KMS-11 (cell line): ENCODE measurements at regions not wholly inside any gene's neighbourhood (a gene's known extent, or its start where the extent isn't known, plus 50 kb on each side); places are given as distances from the start of the nearest gene placed in this dataset.

ENCODE experiments used
- H2AFZ ChIP-seq: fragments of 200-600 bp; sonication (generic); 2 replicates; pipeline ENCODE4 v1.6.1; 2016; ENCODE audit warnings: antibody characterized with exemption, mixed run types, low read depth
- H3K27ac ChIP-seq: fragments of 200-600 bp; sonication (generic); 2 replicates; pipeline ENCODE4 v1.6.1; 2016; ENCODE audit warnings: mild to moderate bottlenecking, mixed run types
- H3K27me3 ChIP-seq: fragments of 200-600 bp; sonication (generic); 2 replicates; pipeline ENCODE4 v1.6.1; 2017; ENCODE audit warnings: mild to moderate bottlenecking, low read depth, mixed run types, moderate library complexity; ENCODE audit not compliant: insufficient read depth
- H3K36me3 ChIP-seq: fragments of 200-600 bp; sonication (generic); 2 replicates; pipeline ENCODE4 v1.6.1; 2017; ENCODE audit warnings: mild to moderate bottlenecking, mixed run types; ENCODE audit not compliant: insufficient read depth
- H3K4me1 ChIP-seq: fragments of 200-600 bp; sonication (generic); 2 replicates; pipeline ENCODE4 v1.6.1; 2016; ENCODE audit warnings: mild to moderate bottlenecking, low read depth, mixed run types; ENCODE audit not compliant: poor library complexity, severe bottlenecking
- H3K4me2 ChIP-seq: fragments of 200-600 bp; sonication (generic); 2 replicates; pipeline ENCODE4 v1.7.0; 2016; ENCODE audit warnings: mild to moderate bottlenecking, mixed run types
- H3K4me3 ChIP-seq: fragments of 200-600 bp; sonication (generic); IDR thresholded peaks from 2 replicates; pipeline ENCODE4 v1.6.1; 2017; ENCODE audit warnings: low read depth, low read length, mixed read lengths; ENCODE audit not compliant: insufficient read depth
- H3K79me2 ChIP-seq: fragments of 200-600 bp; sonication (generic); 2 replicates; pipeline ENCODE4 v1.6.1; 2016; ENCODE audit warnings: low read depth, mixed run types; ENCODE audit not compliant: insufficient read depth
- H3K9ac ChIP-seq: fragments of 200-600 bp; sonication (generic); 2 replicates; pipeline ENCODE4 v1.6.1; 2016; ENCODE audit warnings: mild to moderate bottlenecking, mixed run types
- H4K20me1 ChIP-seq: fragments of 200-600 bp; sonication (generic); 2 replicates; pipeline ENCODE4 v1.6.1; 2016; ENCODE audit warnings: mild to moderate bottlenecking, mixed run types; ENCODE audit not compliant: insufficient read depth
- CTCF ChIP-seq: fragments of 200-600 bp; sonication (generic); conservative IDR thresholded peaks from 2 replicates; pipeline ENCODE4 v1.6.1; 2017; ENCODE audit warnings: low read depth, mild to moderate bottlenecking, antibody characterized with exemption, low read length, moderate library complexity, mixed read lengths

GRCh38 chr6:24016286-24016685 is 109.7 kb upstream of the NRSN1 start:
- Histone ChIP-seq H3K79me2 (no peaks in the 10 kb centered on the region), H2AFZ (no peak overlapping the region), H3K36me3 (no peaks in the 10 kb centered on the region), H3K27me3 (no peaks in the 10 kb centered on the region), H4K20me1 (no peaks in the 10 kb centered on the region), H3K27ac (no peak overlapping the region), H3K4me2 (no peak overlapping the region), H3K4me3 (no peak overlapping the region), H3K4me1 (no peaks in the 10 kb centered on the region), H3K9ac (no peak overlapping the region)
- TF ChIP-seq CTCF, result no peak

- no peak for TF ChIP-seq CTCF
- H3K27ac ChIP-seq, result no peak overlapping the region
- no peaks in the 10 kb centered on the region for H3K27me3 ChIP-seq
- H3K36me3 ChIP-seq, result no peaks in the 10 kb centered on the region
- H3K4me3 ChIP-seq, result no peak overlapping the region
- H3K4me1 ChIP-seq, result no peaks in the 10 kb centered on the region
- no peaks in the 10 kb centered on the region for H3K79me2 ChIP-seq
- H4K20me1 ChIP-seq, result no peaks in the 10 kb centered on the region
- H3K4me2 ChIP-seq, result no peak overlapping the region
- no peak overlapping the region for H3K9ac ChIP-seq
- no peak overlapping the region for H2AFZ ChIP-seq
These were observed 109.2 kb upstream of the NRSN1 start for GRCh38 chr6:24016857-24017256.

GRCh38 chr6:24019393-24019792 is 106.6 kb upstream of the NRSN1 start:
- no peak overlapping the region for H3K4me2 ChIP-seq
- no peaks in the 10 kb centered on the region for H3K79me2 ChIP-seq
- no peaks in the 10 kb centered on the region for H3K4me1 ChIP-seq
- no peak for TF ChIP-seq CTCF
- H2AFZ ChIP-seq, result no peak overlapping the region
- no peaks in the 10 kb centered on the region for H4K20me1 ChIP-seq
- no peaks in the 10 kb centered on the region for H3K27me3 ChIP-seq
- H3K27ac ChIP-seq, result no peak overlapping the region
- no peaks in the 10 kb centered on the region for H3K36me3 ChIP-seq
- H3K4me3 ChIP-seq, result no peak overlapping the region
- H3K9ac ChIP-seq, result no peak overlapping the region

GRCh38 chr6:24019830-24020229 is 106.2 kb upstream of the NRSN1 start:
- TF ChIP-seq CTCF, result no peak
- Histone ChIP-seq H3K4me3 (no peak overlapping the region), H3K27ac (no peak overlapping the region), H2AFZ (no peak overlapping the region), H3K79me2 (no peaks in the 10 kb centered on the region), H3K4me1 (no peaks in the 10 kb centered on the region), H3K36me3 (no peaks in the 10 kb centered on the region), H3K9ac (no peak overlapping the region), H3K4me2 (no peak overlapping the region), H3K27me3 (no peaks in the 10 kb centered on the region), H4K20me1 (no peaks in the 10 kb centered on the region)

GRCh38 chr6:24026050-24026449 is 100.0 kb upstream of the NRSN1 start:
- no peaks in the 10 kb centered on the region for H3K36me3 ChIP-seq
- no peaks in the 10 kb centered on the region for H3K79me2 ChIP-seq
- H3K4me1 ChIP-seq, result no peaks in the 10 kb centered on the region
- no peaks in the 10 kb centered on the region for H4K20me1 ChIP-seq
- no peak overlapping the region for H3K27ac ChIP-seq
- no peak for TF ChIP-seq CTCF
- no peaks in the 10 kb centered on the region for H3K27me3 ChIP-seq
- H3K4me2 ChIP-seq, result no peak overlapping the region
- H3K9ac ChIP-seq, result no peak overlapping the region
- H2AFZ ChIP-seq, result no peak overlapping the region
- H3K4me3 ChIP-seq, result no peak overlapping the region
